GM12872 (cell line): ENCODE measurements at regions not wholly inside any gene's neighbourhood (a gene's known extent, or its start where the extent isn't known, plus 50 kb on each side); places are given as distances from the start of the nearest gene placed in this dataset.

Experiments used
- TF ChIP-seq, protein P1 (sequence below): IDR thresholded peaks from 3 replicates; pipeline ENCODE4 v1.5.1; 2011; ENCODE audit warnings: low read depth, mild to moderate bottlenecking, low read length, moderate library complexity; ENCODE audit not compliant: insufficient read depth

DNA sequence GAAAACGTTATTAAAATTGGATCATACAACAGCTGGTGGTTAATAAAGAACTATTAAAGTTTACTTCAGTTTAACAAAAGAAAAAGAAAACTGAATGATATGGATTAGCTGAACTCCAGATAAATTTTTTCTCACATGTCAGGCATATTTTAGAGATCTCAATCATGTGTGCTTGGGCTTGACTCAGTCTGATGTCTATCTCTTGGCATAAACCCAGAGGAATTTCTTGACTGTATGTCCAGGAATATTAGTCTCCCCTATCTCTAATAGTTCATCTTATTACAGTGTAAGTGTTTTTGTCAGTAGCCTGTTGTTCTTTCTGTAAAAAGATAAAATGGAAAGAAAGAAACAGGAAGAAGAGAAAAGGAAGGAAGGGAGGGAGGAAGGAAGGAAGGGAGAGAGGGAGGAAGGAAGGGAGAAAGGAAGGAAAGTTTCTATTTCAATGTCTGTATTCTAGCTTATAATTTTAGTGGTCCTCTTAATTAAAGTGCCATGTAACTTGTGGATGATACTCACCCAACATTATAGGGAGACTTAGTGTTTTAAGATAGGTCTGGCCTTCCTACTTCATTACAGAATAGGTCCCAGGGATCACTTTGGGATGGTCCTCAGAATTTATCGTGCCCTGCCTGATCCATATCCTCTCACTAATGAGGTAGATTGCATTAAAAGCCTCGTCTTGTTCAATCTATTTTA lies 99.7 kb upstream of the UGP2 start:
- TF ChIP-seq, protein P1, sequence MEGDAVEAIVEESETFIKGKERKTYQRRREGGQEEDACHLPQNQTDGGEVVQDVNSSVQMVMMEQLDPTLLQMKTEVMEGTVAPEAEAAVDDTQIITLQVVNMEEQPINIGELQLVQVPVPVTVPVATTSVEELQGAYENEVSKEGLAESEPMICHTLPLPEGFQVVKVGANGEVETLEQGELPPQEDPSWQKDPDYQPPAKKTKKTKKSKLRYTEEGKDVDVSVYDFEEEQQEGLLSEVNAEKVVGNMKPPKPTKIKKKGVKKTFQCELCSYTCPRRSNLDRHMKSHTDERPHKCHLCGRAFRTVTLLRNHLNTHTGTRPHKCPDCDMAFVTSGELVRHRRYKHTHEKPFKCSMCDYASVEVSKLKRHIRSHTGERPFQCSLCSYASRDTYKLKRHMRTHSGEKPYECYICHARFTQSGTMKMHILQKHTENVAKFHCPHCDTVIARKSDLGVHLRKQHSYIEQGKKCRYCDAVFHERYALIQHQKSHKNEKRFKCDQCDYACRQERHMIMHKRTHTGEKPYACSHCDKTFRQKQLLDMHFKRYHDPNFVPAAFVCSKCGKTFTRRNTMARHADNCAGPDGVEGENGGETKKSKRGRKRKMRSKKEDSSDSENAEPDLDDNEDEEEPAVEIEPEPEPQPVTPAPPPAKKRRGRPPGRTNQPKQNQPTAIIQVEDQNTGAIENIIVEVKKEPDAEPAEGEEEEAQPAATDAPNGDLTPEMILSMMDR: no peak

- TF ChIP-seq, protein P1: no peak
Measured at GRCh38 chr2:63742580-63742976, 99.1 kb upstream of the UGP2 start.

DNA sequence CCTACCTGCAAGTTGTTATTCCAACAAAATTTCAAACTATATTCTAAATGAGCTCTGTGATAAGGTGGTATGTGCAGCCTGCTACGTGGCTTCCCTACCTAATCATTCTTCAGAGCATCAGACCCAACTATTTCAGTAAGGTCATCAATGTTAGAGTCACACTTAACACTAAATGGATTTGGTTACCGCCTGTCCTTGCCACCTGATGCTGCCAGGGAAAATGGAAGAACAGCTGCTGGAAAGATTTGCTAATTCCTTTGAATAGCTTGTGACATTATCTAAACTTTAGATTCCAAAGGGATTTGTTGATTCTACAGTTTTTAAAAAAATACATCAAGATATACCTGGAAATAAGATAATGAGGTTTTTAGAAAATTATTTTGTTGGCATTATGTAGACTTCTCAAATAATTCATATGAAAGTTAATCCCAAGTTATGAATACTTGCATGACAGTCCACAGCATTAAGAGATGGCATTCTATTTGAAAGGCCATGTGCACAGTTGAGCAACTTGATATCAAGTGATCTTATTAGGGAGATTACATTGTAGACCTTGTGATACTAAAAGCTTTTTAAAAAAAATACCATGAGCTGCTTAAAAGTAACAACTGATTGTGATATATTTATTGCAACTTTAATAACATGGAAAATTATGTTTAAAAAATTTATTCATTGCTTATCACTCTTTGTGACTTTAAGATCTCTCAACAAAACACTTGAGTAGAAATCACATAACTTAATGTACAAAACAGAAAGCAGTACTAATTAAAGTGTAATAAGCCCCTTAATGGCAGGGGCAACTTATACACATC lies 98.3 kb upstream of the UGP2 start:
- TF ChIP-seq, protein P1: no peak

DNA sequence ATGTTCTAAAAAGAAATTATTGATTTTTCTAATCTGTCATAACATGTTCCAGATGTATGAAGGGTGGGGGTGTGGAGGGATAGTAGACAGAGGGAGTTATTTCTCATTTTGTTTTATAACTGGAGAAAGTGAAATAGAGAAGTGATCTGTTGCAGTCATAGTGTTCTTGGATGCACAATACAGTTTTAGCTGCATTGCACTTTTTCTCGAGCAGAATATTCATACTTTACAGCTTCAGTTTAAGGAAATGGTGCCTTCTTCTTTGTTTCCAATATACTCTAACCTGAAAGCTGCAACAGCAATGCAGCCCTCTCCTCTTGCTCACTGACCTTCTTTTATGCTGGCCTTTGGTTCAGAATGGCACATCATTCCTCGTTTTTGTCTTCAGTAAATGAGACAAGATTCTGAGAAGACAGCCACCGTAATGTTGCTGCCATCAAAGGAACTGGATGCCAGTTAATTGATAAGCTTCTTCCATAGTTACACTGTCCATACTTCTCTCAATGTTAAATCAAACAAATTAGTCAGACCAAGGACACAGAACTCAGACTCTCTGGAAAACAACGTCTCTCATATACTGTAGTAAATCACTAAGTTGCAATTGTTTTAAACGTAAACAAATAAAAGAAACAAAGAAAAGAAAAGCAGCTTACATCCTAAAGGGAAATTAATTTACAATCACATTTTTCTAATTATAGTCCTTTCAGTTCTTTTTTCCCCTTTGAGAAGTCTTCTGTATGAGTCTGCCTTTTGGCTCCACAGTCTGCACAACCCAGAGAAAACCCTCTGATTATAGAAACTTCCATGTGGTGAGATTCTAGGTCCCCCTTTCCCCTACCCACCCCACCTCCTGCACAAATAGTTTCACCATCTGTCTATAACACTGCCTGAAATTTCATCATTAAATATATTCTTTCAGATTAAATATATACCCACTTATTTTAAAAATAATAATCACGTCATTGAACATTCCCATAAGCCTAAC lies 97.4 kb upstream of the UGP2 start:
- TF ChIP-seq, protein P1: no peak

GRCh38 chr2:63751901-63752300 lies 89.8 kb upstream of the UGP2 start:
- TF ChIP-seq, protein P1: no peak

DNA sequence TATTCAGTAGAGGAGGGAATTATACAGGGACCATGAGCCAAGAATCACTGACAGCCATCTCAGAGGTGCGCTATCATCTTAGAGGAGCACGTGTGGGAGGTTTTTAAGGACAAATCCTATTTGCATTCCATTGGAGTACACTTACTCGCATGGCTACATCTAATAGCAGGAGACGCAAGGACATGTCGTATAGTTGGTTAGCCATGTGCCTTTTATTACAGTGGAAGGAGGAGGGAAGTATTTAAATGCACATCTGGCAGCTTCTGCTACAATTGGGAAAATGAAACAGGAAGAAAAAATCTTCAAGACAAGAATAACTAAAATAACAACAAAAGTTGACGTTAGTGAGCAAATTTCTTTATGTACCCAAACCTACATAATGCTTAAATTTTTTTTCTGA lies 86.5 kb upstream of the UGP2 start:
- TF ChIP-seq, protein P1: no peak

- TF ChIP-seq, protein P1: no peak
Measured at GRCh38 chr2:63755965-63756364, 85.7 kb upstream of the UGP2 start.
